HCT116 (cell line): ENCODE measurements at regions not wholly inside any gene's neighbourhood (a gene's known extent, or its start where the extent isn't known, plus 50 kb on each side); places are given as distances from the start of the nearest gene placed in this dataset.

Source experiments
- ATAC-seq: fragments of 200-7000 bp; cut with Tn5 transposase; 2 replicates; pipeline ENCODE4 v1.9.1; 2020; ENCODE audit warnings: mild to moderate bottlenecking, moderate library complexity
- BruUV-seq: library from RNA; stranded (reverse); fragments of 400-500 nt; replicated peaks from 2 replicates; lab custom pipeline; 2021; lab: Mats Ljungman, UMichigan
- CTCF ChIA-PET: fragments of 300-600 bp; sonication (Branson Sonifier 250); formaldehyde crosslinking; loops from one replicate; lab custom pipeline; 2021; ENCODE audit warnings: antibody characterized with exemption; lab: Charles Lee
- POLR2A ChIA-PET: fragments of 300-600, 350-600 bp; sonication (Branson Sonifier 250); formaldehyde crosslinking; loops from one replicate; lab custom pipeline; 2021; ENCODE audit warnings: antibody characterized with exemption; lab: Charles Lee
- RAD21 ChIA-PET, 2 experiments: fragments of 300-600 bp; sonication (Branson Sonifier 250); formaldehyde crosslinking; loops; one replicate each; lab custom pipeline; 2023; ENCODE audit warnings: low total read pairs in 2 of 2; ENCODE audit not compliant: uncharacterized antibody in 2 of 2, unreplicated experiment in 2 of 2, low non-redundant PET in 1 of 2; lab: Charles Lee
- DNase-seq: peaks from one replicate; pipeline ENCODE4 v3.0.0-alpha.2; 2010; ENCODE audit warnings: low read depth, low spot score
- H2AFZ ChIP-seq: fragments of 200-600 bp; shearing (Covaris generic), sonication (generic); 2 replicates; pipeline ENCODE4 v1.6.1; 2017; ENCODE audit warnings: low read depth, mixed run types, mixed read lengths, antibody characterized with exemption, low read length; ENCODE audit not compliant: poor library complexity, severe bottlenecking
- H3K27ac ChIP-seq: 2 replicates; pipeline ENCODE4 v1.5.1; 2012; ENCODE audit warnings: low read depth, low read length
- H3K27me3 ChIP-seq: fragments of 200-600 bp; sonication (generic); 2 replicates; pipeline ENCODE4 v1.6.1; 2016; ENCODE audit warnings: mixed run types, low read length, mixed read lengths; ENCODE audit not compliant: insufficient read depth
- H3K36me3 ChIP-seq, 2 experiments: fragments of 200-500 bp in 1 of 2; fragments of 200-600 bp in 1 of 2; sonication (Bioruptor generic) in 1 of 2; sonication (generic) in 1 of 2; 2 replicates each; pipeline versions ENCODE4 v1.5.1 to v1.6.1; 2014 to 2016; ENCODE audit warnings: low read length in 2 of 2, inconsistent platforms in 1 of 2, mixed read lengths in 1 of 2, mixed run types in 1 of 2; ENCODE audit not compliant: insufficient read depth in 2 of 2, control insufficient read depth in 1 of 2
- H3K4me1 ChIP-seq, 2 experiments: fragments of 200-600 bp in 1 of 2; sonication (generic) in 1 of 2; 2 replicates each; pipeline versions ENCODE4 v1.5.1 to v1.6.1; 2012 to 2017; ENCODE audit warnings: low read length in 2 of 2, inconsistent platforms in 1 of 2, mild to moderate bottlenecking in 1 of 2, mixed read lengths in 1 of 2, mixed run types in 1 of 2, moderate library complexity in 1 of 2; ENCODE audit not compliant: insufficient read depth in 2 of 2, control insufficient read depth in 1 of 2
- H3K4me2 ChIP-seq: fragments of 200-600 bp; sonication (generic); 2 replicates; pipeline ENCODE4 v1.6.1; 2017; ENCODE audit warnings: mixed run types, low read length, mixed read lengths
- H3K4me3 ChIP-seq, 2 experiments: fragments of 200-600 bp in 1 of 2; sonication (generic) in 1 of 2; replicated peaks in 1 of 2; 2 replicates each; pipeline ENCODE4 v1.5.1; 2011 to 2016; ENCODE audit warnings: low read length in 2 of 2, control low read depth in 1 of 2, low read depth in 1 of 2, mild to moderate bottlenecking in 1 of 2, mixed read lengths in 1 of 2, mixed run types in 1 of 2
- H3K79me2 ChIP-seq: fragments of 200-600 bp; sonication (generic); 2 replicates; pipeline ENCODE4 v1.6.1; 2017; ENCODE audit warnings: mild to moderate bottlenecking, mixed run types, low read length, moderate library complexity, mixed read lengths; ENCODE audit not compliant: insufficient read depth
- H3K9ac ChIP-seq: fragments of 200-600 bp; sonication (generic); 2 replicates; pipeline ENCODE4 v1.6.1; 2016; ENCODE audit warnings: low read length, mixed read lengths
- H3K9me2 ChIP-seq: fragments of 200-600 bp; sonication (generic), shearing (Covaris generic); 2 replicates; pipeline ENCODE4 v1.6.1; 2017; ENCODE audit warnings: mixed run types, mild to moderate bottlenecking, moderate library complexity; ENCODE audit not compliant: insufficient read depth
- H3K9me3 ChIP-seq, 2 experiments: fragments of 200-500 bp in 1 of 2; fragments of 200-600 bp in 1 of 2; sonication (Bioruptor generic) in 1 of 2; sonication (generic) in 1 of 2; 2 replicates each; pipeline ENCODE4 v1.6.1; 2014 to 2017; ENCODE audit warnings: low read length in 2 of 2, mixed read lengths in 2 of 2, inconsistent platforms in 1 of 2, low read depth in 1 of 2, mild to moderate bottlenecking in 1 of 2, mixed run types in 1 of 2, moderate library complexity in 1 of 2; ENCODE audit not compliant: control insufficient read depth in 1 of 2, insufficient read depth in 1 of 2
- H4K20me1 ChIP-seq: fragments of 200-600 bp; sonication (generic), shearing (Covaris generic); 2 replicates; pipeline ENCODE4 v1.6.1; 2017; ENCODE audit warnings: mixed run types, mild to moderate bottlenecking, moderate library complexity; ENCODE audit not compliant: insufficient read depth
- CBX3 ChIP-seq: IDR thresholded peaks from 2 replicates; pipeline ENCODE4 v1.6.1; 2012; ENCODE audit warnings: low read depth
- ELF1 ChIP-seq: IDR thresholded peaks from 2 replicates; pipeline ENCODE4 v1.6.1; 2012; ENCODE audit warnings: low read depth, borderline replicate concordance
- EZH2 ChIP-seq: fragments of 200-600 bp; sonication (generic); IDR thresholded peaks from 2 replicates; pipeline ENCODE4 v1.6.1; 2017; ENCODE audit warnings: antibody characterized with exemption, mixed run types
- FOSL1 ChIP-seq: IDR thresholded peaks from 2 replicates; pipeline ENCODE4 v1.6.1; 2012; ENCODE audit warnings: low read depth
- JUND ChIP-seq: IDR thresholded peaks from 2 replicates; pipeline ENCODE4 v1.6.1; 2012
- POLR2AphosphoS5 ChIP-seq: IDR thresholded peaks from 2 replicates; pipeline ENCODE4 v1.6.1; 2011; ENCODE audit warnings: mild to moderate bottlenecking, low read depth, low read length, moderate library complexity
- TCF7L2 ChIP-seq: IDR thresholded peaks from 2 replicates; pipeline ENCODE4 v1.7.0; 2011; ENCODE audit warnings: borderline replicate concordance, inconsistent platforms; ENCODE audit not compliant: insufficient read depth, insufficient read length; ENCODE audit errors: extremely low read depth
- YY1 ChIP-seq: IDR thresholded peaks from 2 replicates; pipeline ENCODE4 v1.6.1; 2011; ENCODE audit warnings: low read length, low read depth, moderate library complexity, mild to moderate bottlenecking; ENCODE audit not compliant: insufficient replicate concordance; ENCODE audit errors: extremely low read depth
- ZFX ChIP-seq: fragments of 450-650 bp; IDR thresholded peaks from 2 replicates; pipeline ENCODE4 v1.6.1; 2017
- ZNF274 ChIP-seq: fragments of 200-500 bp; sonication (Bioruptor generic); IDR thresholded peaks from 2 replicates; pipeline ENCODE4 v1.6.1; 2014; ENCODE audit warnings: mild to moderate bottlenecking, low read depth, low read length, inconsistent platforms
- intact Hi-C: fragments of 100-400 bp; cut with micrococcal nuclease; formaldehyde crosslinking; loops from 2 replicates; pipeline ENCODE4 v1.10.0; 2022
- TF ChIP-seq, protein P1 (sequence below), 3 experiments: fragments of 200-600 bp in 1 of 3; sonication (generic) in 1 of 3; IDR thresholded peaks in 2 of 3; conservative IDR thresholded peaks in 1 of 3; 2 replicates each; pipeline ENCODE4 v1.5.1; 2012 to 2017; ENCODE audit warnings: low read depth in 2 of 3, low read length in 2 of 3, antibody characterized with exemption in 1 of 3, borderline replicate concordance in 1 of 3, control low read depth in 1 of 3, mild to moderate bottlenecking in 1 of 3, mixed read lengths in 1 of 3, mixed run types in 1 of 3, moderate library complexity in 1 of 3; ENCODE audit not compliant: insufficient read depth in 1 of 3
- TF ChIP-seq, protein P2 (sequence below): IDR thresholded peaks from 2 replicates; pipeline ENCODE4 v1.6.1; 2012

DNA sequence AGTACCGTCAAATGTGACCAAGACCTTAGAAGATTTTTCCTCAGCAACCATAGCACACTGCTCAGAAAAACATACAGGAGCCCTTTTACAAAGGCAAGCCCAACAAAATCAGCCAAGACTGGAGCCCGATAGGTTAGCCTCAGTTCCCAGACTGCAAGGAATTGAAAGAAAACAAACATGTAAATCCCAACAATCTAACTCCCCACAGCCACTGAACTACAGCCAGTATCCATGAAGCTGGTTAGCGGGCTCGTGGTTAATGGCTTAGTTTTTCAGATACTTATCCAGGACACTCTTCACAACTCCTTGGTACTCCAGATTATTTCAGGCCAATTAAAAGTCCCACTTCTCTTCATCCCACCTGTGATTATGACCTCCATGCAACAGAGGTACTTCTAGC, 201.6 kb downstream of the IPMK start:
- no peak overlapping the region for H3K9ac ChIP-seq
- DNase-seq (no peak), ATAC-seq (no peak)
- POLR2A ChIA-PET = no interaction called here
- no peak overlapping the region for H3K4me3 ChIP-seq
- H4K20me1 ChIP-seq = no peaks in the 10 kb centered on the region
- no peaks in the 10 kb centered on the region for H3K79me2 ChIP-seq
- TF ChIP-seq ELF1 = no peak
- TF ChIP-seq, protein P1, sequence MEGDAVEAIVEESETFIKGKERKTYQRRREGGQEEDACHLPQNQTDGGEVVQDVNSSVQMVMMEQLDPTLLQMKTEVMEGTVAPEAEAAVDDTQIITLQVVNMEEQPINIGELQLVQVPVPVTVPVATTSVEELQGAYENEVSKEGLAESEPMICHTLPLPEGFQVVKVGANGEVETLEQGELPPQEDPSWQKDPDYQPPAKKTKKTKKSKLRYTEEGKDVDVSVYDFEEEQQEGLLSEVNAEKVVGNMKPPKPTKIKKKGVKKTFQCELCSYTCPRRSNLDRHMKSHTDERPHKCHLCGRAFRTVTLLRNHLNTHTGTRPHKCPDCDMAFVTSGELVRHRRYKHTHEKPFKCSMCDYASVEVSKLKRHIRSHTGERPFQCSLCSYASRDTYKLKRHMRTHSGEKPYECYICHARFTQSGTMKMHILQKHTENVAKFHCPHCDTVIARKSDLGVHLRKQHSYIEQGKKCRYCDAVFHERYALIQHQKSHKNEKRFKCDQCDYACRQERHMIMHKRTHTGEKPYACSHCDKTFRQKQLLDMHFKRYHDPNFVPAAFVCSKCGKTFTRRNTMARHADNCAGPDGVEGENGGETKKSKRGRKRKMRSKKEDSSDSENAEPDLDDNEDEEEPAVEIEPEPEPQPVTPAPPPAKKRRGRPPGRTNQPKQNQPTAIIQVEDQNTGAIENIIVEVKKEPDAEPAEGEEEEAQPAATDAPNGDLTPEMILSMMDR (IDR thresholded peaks at IDR 0.05 in 2 of 3, conservative IDR thresholded peaks at IDR 0.05 in 1 of 3; ENCODE audit: borderline replicate concordance in 1 of 3, insufficient read depth in 1 of 3, low read depth in 2 of 3, low read length in 2 of 3) = no peak
- TF ChIP-seq POLR2AphosphoS5 = no peak
- TF ChIP-seq ZNF274 = no peak
- TF ChIP-seq EZH2 = no peak
- TF ChIP-seq, protein P2, sequence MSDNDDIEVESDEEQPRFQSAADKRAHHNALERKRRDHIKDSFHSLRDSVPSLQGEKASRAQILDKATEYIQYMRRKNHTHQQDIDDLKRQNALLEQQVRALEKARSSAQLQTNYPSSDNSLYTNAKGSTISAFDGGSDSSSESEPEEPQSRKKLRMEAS = no peak
- TF ChIP-seq YY1 = no peak
- TF ChIP-seq CBX3 = no peak
- no peak for TF ChIP-seq ZFX
- TF ChIP-seq TCF7L2 = no peak
- TF ChIP-seq JUND = no peak
- TF ChIP-seq FOSL1 = no peak
- H3K4me1 ChIP-seq = no peaks in the 10 kb centered on the region
- no TSS peak for BruUV-seq
- no peak overlapping the region for H3K4me2 ChIP-seq
- no peaks in the 10 kb centered on the region for H3K9me2 ChIP-seq
- no peaks in the 10 kb centered on the region for H3K27me3 ChIP-seq
- no peaks in the 10 kb centered on the region for H3K9me3 ChIP-seq
- no peaks in the 10 kb centered on the region for H3K36me3 ChIP-seq
- no peak overlapping the region for H3K27ac ChIP-seq
- H2AFZ ChIP-seq = no peak overlapping the region
- CTCF ChIA-PET = no interaction called here
- RAD21 ChIA-PET = no interaction called here
- intact Hi-C loops = loop anchor here (10.0 kb wide), 1 partner anchor 411 kb away; no protein-coding TSS in a partner anchor
